HepG2 (cell line): ENCODE measurements at regions not wholly inside any gene's neighbourhood (a gene's known extent, or its start where the extent isn't known, plus 50 kb on each side); places are given as distances from the start of the nearest gene placed in this dataset.
A peak's percentile ranks its signal among the peaks of the same experiment; 100 is the strongest.

Experiments used
- ATF7-NPFF ChIP-seq: sonication (generic); formaldehyde crosslinking; IDR thresholded peaks from 2 replicates; pipeline ENCODE4 v1.8.1; 2023; ENCODE audit warnings: mild to moderate bottlenecking, low read depth, missing genetic modification reagents, moderate library complexity
- CREBL2 ChIP-seq: sonication (generic); formaldehyde crosslinking; IDR thresholded peaks from 2 replicates; pipeline ENCODE4 v1.8.1; 2023; ENCODE audit warnings: missing genetic modification reagents, mild to moderate bottlenecking, borderline replicate concordance
- FOSL2 ChIP-seq: sonication (generic); formaldehyde crosslinking; IDR thresholded peaks from 2 replicates; pipeline ENCODE4 v1.4.0; 2020; ENCODE audit warnings: missing genetic modification reagents
- FUBP1 ChIP-seq: sonication (generic); formaldehyde crosslinking; IDR thresholded peaks from 2 replicates; pipeline ENCODE4 v1.5.1; 2020; ENCODE audit warnings: missing genetic modification reagents, mild to moderate bottlenecking, borderline replicate concordance
- GABPB1 ChIP-seq: IDR thresholded peaks from 2 replicates; pipeline ENCODE4 v1.6.1; 2016; ENCODE audit warnings: mild to moderate bottlenecking, missing genetic modification reagents, moderate library complexity, missing compliant biosample characterization
- GTF3A ChIP-seq: sonication (generic); formaldehyde crosslinking; conservative IDR thresholded peaks from 2 replicates; pipeline ENCODE4 v1.4.0; 2020; ENCODE audit warnings: mild to moderate bottlenecking, missing genetic modification reagents
- HMG20A ChIP-seq: IDR thresholded peaks from 2 replicates; pipeline ENCODE4 v1.6.1; 2016; ENCODE audit warnings: borderline replicate concordance
- JUNB ChIP-seq: sonication (generic); formaldehyde crosslinking; IDR thresholded peaks from 2 replicates; pipeline ENCODE4 v1.8.0; 2022; ENCODE audit warnings: missing genetic modification reagents, mild to moderate bottlenecking, borderline replicate concordance
- KLF13 ChIP-seq: sonication (generic); formaldehyde crosslinking; IDR thresholded peaks from 2 replicates; pipeline ENCODE4 v1.4.0; 2020; ENCODE audit warnings: mild to moderate bottlenecking, missing genetic modification reagents
- MIXL1 ChIP-seq: IDR thresholded peaks from 2 replicates; pipeline ENCODE4 v1.6.1; 2016
- MTA1 ChIP-seq: sonication (generic); formaldehyde crosslinking; IDR thresholded peaks from 2 replicates; pipeline ENCODE4 v1.4.0; 2020; ENCODE audit warnings: missing genetic modification reagents, mild to moderate bottlenecking, borderline replicate concordance
- MXD4 ChIP-seq: IDR thresholded peaks from 2 replicates; pipeline ENCODE4 v1.6.1; 2016; ENCODE audit warnings: mild to moderate bottlenecking, missing biosample characterization, missing genetic modification reagents
- REXO4 ChIP-seq: sonication (generic); formaldehyde crosslinking; IDR thresholded peaks from 2 replicates; pipeline ENCODE4 v1.8.0; 2022; ENCODE audit warnings: missing genetic modification reagents, mild to moderate bottlenecking, borderline replicate concordance
- TCF12 ChIP-seq, 2 experiments: fragments of 450-650 bp in 1 of 2; sonication (generic) in 1 of 2; formaldehyde crosslinking in 1 of 2; IDR thresholded peaks; 2 replicates each; pipeline versions ENCODE4 v1.6.1 to v1.8.0; 2017 to 2022; ENCODE audit warnings: antibody characterized with exemption in 1 of 2, mild to moderate bottlenecking in 1 of 2, missing genetic modification reagents in 1 of 2, moderate library complexity in 1 of 2
- TMF1 ChIP-seq: sonication (generic); formaldehyde crosslinking; IDR thresholded peaks from 2 replicates; pipeline ENCODE4 v1.8.1; 2022; ENCODE audit warnings: low read depth, missing genetic modification reagents
- ZFP62 ChIP-seq: sonication (generic); formaldehyde crosslinking; IDR thresholded peaks from 2 replicates; pipeline ENCODE4 v1.4.0; 2020; ENCODE audit warnings: missing genetic modification reagents
- ZFYVE20 ChIP-seq: sonication (generic); formaldehyde crosslinking; IDR thresholded peaks from 2 replicates; pipeline ENCODE4 v1.8.0; 2023; ENCODE audit warnings: low read depth, mild to moderate bottlenecking, moderate library complexity, missing genetic modification reagents, borderline replicate concordance
- ZNF263 ChIP-seq: sonication (generic); formaldehyde crosslinking; IDR thresholded peaks from 2 replicates; pipeline ENCODE4 v1.4.0; 2020; ENCODE audit warnings: missing genetic modification reagents
- ZNF331 ChIP-seq: sonication (generic); formaldehyde crosslinking; IDR thresholded peaks from 2 replicates; pipeline ENCODE4 v1.4.0; 2020; ENCODE audit warnings: missing genetic modification reagents
- ZNF788 ChIP-seq: sonication (generic); formaldehyde crosslinking; IDR thresholded peaks from 2 replicates; pipeline ENCODE4 v1.5.0; 2020; ENCODE audit warnings: mild to moderate bottlenecking, missing genetic modification reagents, borderline replicate concordance
- ZNF792 ChIP-seq: IDR thresholded peaks from 2 replicates; pipeline ENCODE4 v1.6.1; 2016
- TF ChIP-seq, protein P1 (sequence below): sonication (generic); formaldehyde crosslinking; IDR thresholded peaks from 2 replicates; pipeline ENCODE4 v1.8.0; 2022; ENCODE audit warnings: mild to moderate bottlenecking, missing genetic modification reagents, moderate library complexity
- TF ChIP-seq, protein P2 (sequence below): IDR thresholded peaks from 2 replicates; pipeline ENCODE4 v1.6.1; 2016; ENCODE audit warnings: control low read depth
- TF ChIP-seq, protein P3 (sequence below): sonication (generic); formaldehyde crosslinking; IDR thresholded peaks from 2 replicates; pipeline ENCODE4 v1.4.0; 2020; ENCODE audit warnings: mild to moderate bottlenecking, missing genetic modification reagents, borderline replicate concordance

DNA sequence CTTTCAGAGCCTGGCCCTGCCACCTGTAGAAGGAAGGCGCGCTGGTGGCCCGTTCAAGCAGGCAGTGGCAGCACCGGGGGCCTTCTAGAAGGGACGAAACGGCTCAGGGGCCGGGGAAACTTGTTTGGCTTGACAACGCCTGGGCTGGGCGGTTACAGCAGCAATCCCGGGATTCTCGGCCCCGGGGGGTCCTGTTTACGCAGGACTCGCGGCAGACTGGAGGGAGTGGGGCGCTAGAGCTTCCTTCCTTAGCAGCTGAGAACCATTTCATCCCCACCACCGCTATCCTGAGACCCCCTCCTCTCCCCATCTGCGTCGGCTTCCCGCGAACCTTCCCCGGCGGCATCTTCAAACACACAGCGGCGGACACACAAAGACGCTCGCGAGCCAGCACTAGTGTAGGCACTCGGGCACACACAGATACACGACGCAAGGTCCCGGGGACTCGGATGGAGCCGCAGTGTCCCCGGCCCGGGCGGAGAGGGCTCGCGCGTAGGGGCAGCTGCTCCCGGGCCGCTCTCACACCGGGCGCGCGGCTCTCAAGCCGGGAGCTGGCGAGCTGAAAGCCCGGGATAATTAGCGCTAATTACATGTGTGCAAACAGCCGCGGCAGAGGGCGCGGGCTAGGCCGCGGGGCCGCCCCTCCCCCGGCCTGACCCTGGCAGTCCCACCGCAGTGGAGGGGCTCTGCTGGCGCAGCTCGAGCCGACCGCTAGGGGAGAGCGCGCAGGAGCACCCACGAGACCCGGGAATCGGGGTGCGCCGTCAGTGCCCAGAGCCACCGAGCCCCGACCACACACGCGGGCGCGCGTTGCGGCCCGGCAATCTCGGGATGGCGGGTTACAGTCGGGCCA, 271.4 kb downstream of the FOXD2 start (continued):
- TF ChIP-seq FUBP1 (CRISPR knock-in tag) (no peak), REXO4 (CRISPR knock-in tag) (no peak), ZFP62 (CRISPR knock-in tag) (no peak), ATF7-NPFF (CRISPR knock-in tag) (no peak), ZNF788 (CRISPR knock-in tag) (no peak), ZNF792 (no peak), GTF3A (CRISPR knock-in tag) (no peak), MIXL1 (CRISPR knock-in tag) (no peak), GABPB1 (CRISPR knock-in tag) (0 out of 2 replicates have a peak, but pooled peaks have one; percentile 7), JUNB (no peak), TMF1 (CRISPR knock-in tag) (peak; percentile 17; the same call in 1 of the 2 replicates), ZFYVE20 (CRISPR knock-in tag) (no peak), TCF12 (IDR thresholded peaks at IDR 0.05) (no peak), TCF12 (CRISPR knock-in tag; IDR thresholded peaks at IDR 0.05) (no peak), ZNF331 (peak; percentile 52; the same call in 1 of the 2 replicates), ZNF263 (CRISPR knock-in tag) (no peak), MXD4 (CRISPR knock-in tag) (no peak), CREBL2 (CRISPR knock-in tag) (no peak), KLF13 (CRISPR knock-in tag) (no peak), FOSL2 (CRISPR knock-in tag) (no peak), HMG20A (CRISPR knock-in tag) (no peak), MTA1 (CRISPR knock-in tag) (0 out of 2 replicates have a peak, but pooled peaks have one; percentile 27)
- TF ChIP-seq, protein P1, sequence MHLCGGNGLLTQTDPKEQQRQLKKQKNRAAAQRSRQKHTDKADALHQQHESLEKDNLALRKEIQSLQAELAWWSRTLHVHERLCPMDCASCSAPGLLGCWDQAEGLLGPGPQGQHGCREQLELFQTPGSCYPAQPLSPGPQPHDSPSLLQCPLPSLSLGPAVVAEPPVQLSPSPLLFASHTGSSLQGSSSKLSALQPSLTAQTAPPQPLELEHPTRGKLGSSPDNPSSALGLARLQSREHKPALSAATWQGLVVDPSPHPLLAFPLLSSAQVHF (CRISPR knock-in tag), result no peak
- TF ChIP-seq, protein P2, sequence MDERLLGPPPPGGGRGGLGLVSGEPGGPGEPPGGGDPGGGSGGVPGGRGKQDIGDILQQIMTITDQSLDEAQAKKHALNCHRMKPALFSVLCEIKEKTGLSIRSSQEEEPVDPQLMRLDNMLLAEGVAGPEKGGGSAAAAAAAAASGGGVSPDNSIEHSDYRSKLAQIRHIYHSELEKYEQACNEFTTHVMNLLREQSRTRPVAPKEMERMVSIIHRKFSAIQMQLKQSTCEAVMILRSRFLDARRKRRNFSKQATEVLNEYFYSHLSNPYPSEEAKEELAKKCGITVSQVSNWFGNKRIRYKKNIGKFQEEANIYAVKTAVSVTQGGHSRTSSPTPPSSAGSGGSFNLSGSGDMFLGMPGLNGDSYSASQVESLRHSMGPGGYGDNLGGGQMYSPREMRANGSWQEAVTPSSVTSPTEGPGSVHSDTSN (CRISPR knock-in tag), result no peak
- TF ChIP-seq, protein P3, sequence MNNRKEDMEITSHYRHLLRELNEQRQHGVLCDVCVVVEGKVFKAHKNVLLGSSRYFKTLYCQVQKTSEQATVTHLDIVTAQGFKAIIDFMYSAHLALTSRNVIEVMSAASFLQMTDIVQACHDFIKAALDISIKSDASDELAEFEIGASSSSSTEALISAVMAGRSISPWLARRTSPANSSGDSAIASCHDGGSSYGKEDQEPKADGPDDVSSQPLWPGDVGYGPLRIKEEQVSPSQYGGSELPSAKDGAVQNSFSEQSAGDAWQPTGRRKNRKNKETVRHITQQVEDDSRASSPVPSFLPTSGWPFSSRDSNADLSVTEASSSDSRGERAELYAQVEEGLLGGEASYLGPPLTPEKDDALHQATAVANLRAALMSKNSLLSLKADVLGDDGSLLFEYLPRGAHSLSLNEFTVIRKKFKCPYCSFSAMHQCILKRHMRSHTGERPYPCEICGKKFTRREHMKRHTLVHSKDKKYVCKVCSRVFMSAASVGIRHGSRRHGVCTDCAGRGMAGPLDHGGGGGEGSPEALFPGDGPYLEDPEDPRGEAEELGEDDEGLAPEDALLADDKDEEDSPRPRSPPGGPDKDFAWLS (CRISPR knock-in tag), result no peak
